ENCODE measurements at regions not wholly inside any gene's neighbourhood (a gene's known extent, or its start where the extent isn't known, plus 50 kb on each side); places are given as distances from the start of the nearest gene placed in this dataset.

DNA sequence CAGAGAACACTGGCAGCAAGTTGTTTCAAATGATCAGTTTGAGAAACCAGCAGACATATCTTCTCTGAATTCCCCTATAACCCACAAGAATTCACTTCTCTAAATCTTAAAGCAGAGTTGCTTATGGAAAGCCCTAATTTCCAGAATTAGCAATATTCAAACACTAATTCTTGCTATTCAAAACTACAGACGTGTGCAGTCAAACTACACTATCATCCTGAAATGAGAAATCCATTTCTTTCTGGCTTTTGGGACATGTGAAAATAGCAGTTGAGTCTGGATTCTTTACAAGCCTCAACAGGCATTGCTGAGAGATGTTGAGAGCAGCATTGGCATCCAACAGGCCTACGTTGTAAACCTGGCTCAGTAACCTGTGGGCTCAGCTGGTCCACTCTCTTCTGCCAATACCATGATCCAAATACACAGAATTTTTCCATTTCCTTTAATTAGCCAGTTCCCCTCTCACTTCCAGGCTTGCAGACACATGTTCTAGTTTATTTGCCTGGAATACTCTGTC is 74.6 kb upstream of the TMTC1 start:
- Histone ChIP-seq H3K79me2 (ENCODE audit: control insufficient read depth, insufficient read depth, low read length) (no peaks in the 10 kb centered on the region), H3K27me3 (ENCODE audit: control insufficient read depth, extremely low read depth, insufficient read depth, low read length) (no peaks in the 10 kb centered on the region), H2AFZ (ENCODE audit: control insufficient read depth, low read length) (no peak overlapping the region), H3K9me3 (ENCODE audit: control insufficient read depth, low read depth, low read length) (no peaks in the 10 kb centered on the region), H3K27ac (ENCODE audit: control insufficient read depth, insufficient read depth, low read length) (no peak overlapping the region), H3K4me2 (ENCODE audit: control insufficient read depth, extremely low read depth, insufficient read depth, low read depth, low read length) (no peak overlapping the region), H4K20me1 (ENCODE audit: control insufficient read depth, extremely low read depth, insufficient read depth, low read length) (no peaks in the 10 kb centered on the region), H3K4me3 (ENCODE audit: control insufficient read depth in 2 of 3, extremely low read depth in 1 of 3, insufficient read depth in 2 of 3, low read depth in 1 of 3, low read length in 3 of 3) (no peak overlapping the region), H3K36me3 (ENCODE audit: control insufficient read depth in 2 of 2, extremely low read depth in 1 of 2, insufficient read depth in 2 of 2, low read length in 2 of 2) (no peaks in the 10 kb centered on the region), H3K4me1 (ENCODE audit: control insufficient read depth, extremely low read depth, insufficient read depth, low read length) (peaks cover 8% of the 10 kb centered on the region), H3K9me1 (ENCODE audit: control insufficient read depth, extremely low read depth, insufficient read depth, low read length) (no peaks in the 10 kb centered on the region), H3K9ac (ENCODE audit: control insufficient read depth, extremely low read depth, insufficient read depth, low read length) (no peak overlapping the region)
- TF ChIP-seq EZH2 (IDR thresholded peaks at IDR 0.05; ENCODE audit: low read length), result no peak
- no peak for TF ChIP-seq CTCF (optimal IDR thresholded peaks at IDR 0.05 in 1 of 3, IDR thresholded peaks at IDR 0.05 in 1 of 3, conservative IDR thresholded peaks at IDR 0.05 in 1 of 3; ENCODE audit: extremely low read depth in 1 of 3, insufficient read depth in 2 of 3, low read length in 3 of 3)
- DNase-seq (ENCODE audit: low read depth, low spot score) (no peak), FAIRE-seq (peak; percentile 51)
- dilution Hi-C loops (cut with MboI; ENCODE audit: extremely low pct_ligation_motif_present, low sequenced_read_pairs), result no loop called here

- H4K20me1 ChIP-seq (ENCODE audit: control insufficient read depth, extremely low read depth, insufficient read depth, low read length), result no peaks in the 10 kb centered on the region
- no peak overlapping the region for H3K4me3 ChIP-seq (ENCODE audit: control insufficient read depth in 2 of 3, extremely low read depth in 1 of 3, insufficient read depth in 2 of 3, low read depth in 1 of 3, low read length in 3 of 3)
- H3K4me2 ChIP-seq (ENCODE audit: control insufficient read depth, extremely low read depth, insufficient read depth, low read depth, low read length), result no peak overlapping the region
- H3K79me2 ChIP-seq (ENCODE audit: control insufficient read depth, insufficient read depth, low read length), result no peaks in the 10 kb centered on the region
- H3K36me3 ChIP-seq (ENCODE audit: control insufficient read depth in 2 of 2, extremely low read depth in 1 of 2, insufficient read depth in 2 of 2, low read length in 2 of 2), result no peaks in the 10 kb centered on the region
- no peak overlapping the region for H3K9ac ChIP-seq (ENCODE audit: control insufficient read depth, extremely low read depth, insufficient read depth, low read length)
- dilution Hi-C loops (cut with MboI; ENCODE audit: extremely low pct_ligation_motif_present, low sequenced_read_pairs), result no loop called here
- no peaks in the 10 kb centered on the region for H3K9me1 ChIP-seq (ENCODE audit: control insufficient read depth, extremely low read depth, insufficient read depth, low read length)
- TF ChIP-seq EZH2 (IDR thresholded peaks at IDR 0.05; ENCODE audit: low read length) (no peak), CTCF (optimal IDR thresholded peaks at IDR 0.05 in 1 of 3, IDR thresholded peaks at IDR 0.05 in 1 of 3, conservative IDR thresholded peaks at IDR 0.05 in 1 of 3; ENCODE audit: extremely low read depth in 1 of 3, insufficient read depth in 2 of 3, low read length in 3 of 3) (no peak)
- no peak overlapping the region for H3K27ac ChIP-seq (ENCODE audit: control insufficient read depth, insufficient read depth, low read length)
- H3K9me3 ChIP-seq (ENCODE audit: control insufficient read depth, low read depth, low read length), result no peaks in the 10 kb centered on the region
- FAIRE-seq, result no peak
- no peak for DNase-seq (ENCODE audit: low read depth, low spot score)
- H2AFZ ChIP-seq (ENCODE audit: control insufficient read depth, low read length), result no peak overlapping the region
- no peaks in the 10 kb centered on the region for H3K27me3 ChIP-seq (ENCODE audit: control insufficient read depth, extremely low read depth, insufficient read depth, low read length)
- H3K4me1 ChIP-seq (ENCODE audit: control insufficient read depth, extremely low read depth, insufficient read depth, low read length), result no peaks in the 10 kb centered on the region
Observed at GRCh38 chr12:29847246-29847645, 63.5 kb upstream of the TMTC1 start.

Data from keratinocyte (primary cell).